ENCODE measurements at regions not wholly inside any gene's neighbourhood (a gene's known extent, or its start where the extent isn't known, plus 50 kb on each side); places are given as distances from the start of the nearest gene placed in this dataset.
"Not testable (repeated sequence)": the region's sequence is repeated elsewhere in the genome, so short reads cannot be mapped to it uniquely, and the experiment has no call there.

GRCh38 chr7:27010068-27010467 lies 85.7 kb downstream of the HOXA1 start:
- H3K27ac ChIP-seq (replicated peaks in 1 of 4): no peak overlapping the region
- DNase-seq (ENCODE audit: extremely low spot score): no peak
- H3K9me3 ChIP-seq: peaks cover 0 to 19% (median 9%) of the 10 kb centered on the region in 4 donors
- no peaks in the 10 kb centered on the region for H3K4me1 ChIP-seq
- no peaks in the 10 kb centered on the region for H3K36me3 ChIP-seq
- intact Hi-C loops (cut with DNase I): no loop called here
- no peak overlapping the region for H3K4me3 ChIP-seq
- 87% methylated on average over 3 of the region's 3 CpGs for WGBS
- H3K27me3 ChIP-seq: no peaks in the 10 kb centered on the region
- TF ChIP-seq POLR2AphosphoS5 (IDR thresholded peaks at IDR 0.05) (no peak), EP300 (IDR thresholded peaks at IDR 0.05) (no peak), POLR2A (IDR thresholded peaks at IDR 0.05; ENCODE audit: low read depth) (no peak)
- TF ChIP-seq, protein P1, sequence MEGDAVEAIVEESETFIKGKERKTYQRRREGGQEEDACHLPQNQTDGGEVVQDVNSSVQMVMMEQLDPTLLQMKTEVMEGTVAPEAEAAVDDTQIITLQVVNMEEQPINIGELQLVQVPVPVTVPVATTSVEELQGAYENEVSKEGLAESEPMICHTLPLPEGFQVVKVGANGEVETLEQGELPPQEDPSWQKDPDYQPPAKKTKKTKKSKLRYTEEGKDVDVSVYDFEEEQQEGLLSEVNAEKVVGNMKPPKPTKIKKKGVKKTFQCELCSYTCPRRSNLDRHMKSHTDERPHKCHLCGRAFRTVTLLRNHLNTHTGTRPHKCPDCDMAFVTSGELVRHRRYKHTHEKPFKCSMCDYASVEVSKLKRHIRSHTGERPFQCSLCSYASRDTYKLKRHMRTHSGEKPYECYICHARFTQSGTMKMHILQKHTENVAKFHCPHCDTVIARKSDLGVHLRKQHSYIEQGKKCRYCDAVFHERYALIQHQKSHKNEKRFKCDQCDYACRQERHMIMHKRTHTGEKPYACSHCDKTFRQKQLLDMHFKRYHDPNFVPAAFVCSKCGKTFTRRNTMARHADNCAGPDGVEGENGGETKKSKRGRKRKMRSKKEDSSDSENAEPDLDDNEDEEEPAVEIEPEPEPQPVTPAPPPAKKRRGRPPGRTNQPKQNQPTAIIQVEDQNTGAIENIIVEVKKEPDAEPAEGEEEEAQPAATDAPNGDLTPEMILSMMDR (IDR thresholded peaks at IDR 0.05): no peak

DNA sequence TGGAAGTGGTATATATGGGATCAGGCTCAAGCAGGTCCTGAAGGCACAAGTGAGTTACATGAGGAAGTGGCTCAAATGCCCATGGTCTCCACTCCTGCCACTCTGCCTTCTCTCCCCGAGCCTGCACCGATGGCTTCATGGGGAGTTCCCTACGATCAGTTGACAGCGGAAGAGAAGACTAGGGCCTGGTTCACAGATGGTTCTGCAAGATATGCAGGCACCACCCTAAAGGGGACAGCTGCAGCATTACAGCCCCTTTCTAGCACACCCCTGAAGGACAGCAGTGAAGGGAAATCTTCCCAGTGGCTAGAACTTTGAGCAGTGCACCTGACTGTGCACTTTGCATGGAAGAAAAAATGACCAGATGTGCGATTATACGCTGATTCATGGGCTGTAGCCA lies 95.3 kb downstream of the HOXA1 start:
- H3K27me3 ChIP-seq: no peaks in the 10 kb centered on the region
- peaks cover 0 to 24% (median 15%) of the 10 kb centered on the region in 4 donors for H3K9me3 ChIP-seq
- H3K27ac ChIP-seq (replicated peaks in 1 of 4): no peak overlapping the region
- H3K4me1 ChIP-seq: no peaks in the 10 kb centered on the region
- DNase-seq (ENCODE audit: extremely low spot score): no peak
- H3K36me3 ChIP-seq: no peaks in the 10 kb centered on the region
- no peak overlapping the region for H3K4me3 ChIP-seq
- intact Hi-C loops (cut with DNase I): no loop called here
- TF ChIP-seq POLR2A (IDR thresholded peaks at IDR 0.05; ENCODE audit: low read depth) (no peak), EP300 (IDR thresholded peaks at IDR 0.05) (no peak), POLR2AphosphoS5 (IDR thresholded peaks at IDR 0.05) (no peak)
- TF ChIP-seq, protein P1 (IDR thresholded peaks at IDR 0.05): no peak
- WGBS: 94% methylated on average over 3 of the region's 6 CpGs

GRCh38 chr7:26998284-26998683 lies 97.5 kb downstream of the HOXA1 start:
- H3K27me3 ChIP-seq; intact Hi-C loops (cut with DNase I); DNase-seq (ENCODE audit: extremely low spot score); H3K4me3 ChIP-seq; H3K27ac ChIP-seq (replicated peaks in 1 of 4); H3K4me1 ChIP-seq; H3K36me3 ChIP-seq: not testable (repeated sequence)
- 80% methylated on average over 3 of the region's 3 CpGs for WGBS
- peaks cover 0 to 24% (median 15%) of the 10 kb centered on the region in 4 donors for H3K9me3 ChIP-seq

- H3K27ac ChIP-seq (replicated peaks in 1 of 4): no peak overlapping the region
- WGBS: 71% methylated on average over 1 of the region's 1 CpG
- H3K27me3 ChIP-seq: no peaks in the 10 kb centered on the region
- H3K4me3 ChIP-seq: no peak overlapping the region
- no peaks in the 10 kb centered on the region for H3K36me3 ChIP-seq
- intact Hi-C loops (cut with DNase I): no loop called here
- TF ChIP-seq POLR2A (IDR thresholded peaks at IDR 0.05; ENCODE audit: low read depth) (no peak), EP300 (IDR thresholded peaks at IDR 0.05) (no peak), POLR2AphosphoS5 (IDR thresholded peaks at IDR 0.05) (no peak)
- TF ChIP-seq, protein P1 (IDR thresholded peaks at IDR 0.05): no peak
- H3K9me3 ChIP-seq: peaks cover 0 to 24% (median 15%) of the 10 kb centered on the region in 4 donors
- DNase-seq (ENCODE audit: extremely low spot score): no peak
- peaks cover 0 to 4% (median 0%) of the 10 kb centered on the region in 4 donors for H3K4me1 ChIP-seq
Measured at GRCh38 chr7:26995666-26996065, 100.1 kb downstream of the HOXA1 start.

- TF ChIP-seq POLR2AphosphoS5 (IDR thresholded peaks at IDR 0.05): no peak
- no peak for TF ChIP-seq POLR2A (IDR thresholded peaks at IDR 0.05; ENCODE audit: low read depth)
- TF ChIP-seq EP300 (IDR thresholded peaks at IDR 0.05): no peak
- TF ChIP-seq, protein P1 (IDR thresholded peaks at IDR 0.05): no peak
- 47% methylated on average over 3 of the region's 3 CpGs for WGBS
- no peaks in the 10 kb centered on the region for H3K36me3 ChIP-seq
- H3K4me3 ChIP-seq: no peak overlapping the region
- H3K9me3 ChIP-seq: peaks cover 0 to 20% (median 13%) of the 10 kb centered on the region in 4 donors
- H3K27ac ChIP-seq (replicated peaks in 1 of 4): no peak overlapping the region
- no peak for DNase-seq (ENCODE audit: extremely low spot score)
- H3K27me3 ChIP-seq: no peaks in the 10 kb centered on the region
- intact Hi-C loops (cut with DNase I): no loop called here
- peaks cover 0 to 4% (median 0%) of the 10 kb centered on the region in 4 donors for H3K4me1 ChIP-seq
Measured at GRCh38 chr7:26993816-26994810, 101.7 kb downstream of the HOXA1 start.
